HCT116 (cell line): ENCODE measurements at regions not wholly inside any gene's neighbourhood (a gene's known extent, or its start where the extent isn't known, plus 50 kb on each side); places are given as distances from the start of the nearest gene placed in this dataset.

Experiments used
- ATAC-seq: fragments of 200-7000 bp; cut with Tn5 transposase; 2 replicates; pipeline ENCODE4 v1.9.1; 2020; ENCODE audit warnings: mild to moderate bottlenecking, moderate library complexity
- BruUV-seq: library from RNA; stranded (reverse); fragments of 400-500 nt; replicated peaks from 2 replicates; lab custom pipeline; 2021; lab: Mats Ljungman, UMichigan
- CTCF ChIA-PET: fragments of 300-600 bp; sonication (Branson Sonifier 250); formaldehyde crosslinking; loops from one replicate; lab custom pipeline; 2021; ENCODE audit warnings: antibody characterized with exemption; lab: Charles Lee
- POLR2A ChIA-PET: fragments of 300-600, 350-600 bp; sonication (Branson Sonifier 250); formaldehyde crosslinking; loops from one replicate; lab custom pipeline; 2021; ENCODE audit warnings: antibody characterized with exemption; lab: Charles Lee
- RAD21 ChIA-PET, 2 experiments: fragments of 300-600 bp; sonication (Branson Sonifier 250); formaldehyde crosslinking; loops; one replicate each; lab custom pipeline; 2023; ENCODE audit warnings: low total read pairs in 2 of 2; ENCODE audit not compliant: uncharacterized antibody in 2 of 2, unreplicated experiment in 2 of 2, low non-redundant PET in 1 of 2; lab: Charles Lee
- DNase-seq: peaks from one replicate; pipeline ENCODE4 v3.0.0-alpha.2; 2010; ENCODE audit warnings: low read depth, low spot score
- H2AFZ ChIP-seq: fragments of 200-600 bp; shearing (Covaris generic), sonication (generic); 2 replicates; pipeline ENCODE4 v1.6.1; 2017; ENCODE audit warnings: low read depth, mixed run types, mixed read lengths, antibody characterized with exemption, low read length; ENCODE audit not compliant: poor library complexity, severe bottlenecking
- H3K27ac ChIP-seq: 2 replicates; pipeline ENCODE4 v1.5.1; 2012; ENCODE audit warnings: low read depth, low read length
- H3K27me3 ChIP-seq: fragments of 200-600 bp; sonication (generic); 2 replicates; pipeline ENCODE4 v1.6.1; 2016; ENCODE audit warnings: mixed run types, low read length, mixed read lengths; ENCODE audit not compliant: insufficient read depth
- H3K36me3 ChIP-seq, 2 experiments: fragments of 200-500 bp in 1 of 2; fragments of 200-600 bp in 1 of 2; sonication (Bioruptor generic) in 1 of 2; sonication (generic) in 1 of 2; 2 replicates each; pipeline versions ENCODE4 v1.5.1 to v1.6.1; 2014 to 2016; ENCODE audit warnings: low read length in 2 of 2, inconsistent platforms in 1 of 2, mixed read lengths in 1 of 2, mixed run types in 1 of 2; ENCODE audit not compliant: insufficient read depth in 2 of 2, control insufficient read depth in 1 of 2
- H3K4me1 ChIP-seq, 2 experiments: fragments of 200-600 bp in 1 of 2; sonication (generic) in 1 of 2; 2 replicates each; pipeline versions ENCODE4 v1.5.1 to v1.6.1; 2012 to 2017; ENCODE audit warnings: low read length in 2 of 2, inconsistent platforms in 1 of 2, mild to moderate bottlenecking in 1 of 2, mixed read lengths in 1 of 2, mixed run types in 1 of 2, moderate library complexity in 1 of 2; ENCODE audit not compliant: insufficient read depth in 2 of 2, control insufficient read depth in 1 of 2
- H3K4me2 ChIP-seq: fragments of 200-600 bp; sonication (generic); 2 replicates; pipeline ENCODE4 v1.6.1; 2017; ENCODE audit warnings: mixed run types, low read length, mixed read lengths
- H3K4me3 ChIP-seq, 2 experiments: fragments of 200-600 bp in 1 of 2; sonication (generic) in 1 of 2; replicated peaks in 1 of 2; 2 replicates each; pipeline ENCODE4 v1.5.1; 2011 to 2016; ENCODE audit warnings: low read length in 2 of 2, control low read depth in 1 of 2, low read depth in 1 of 2, mild to moderate bottlenecking in 1 of 2, mixed read lengths in 1 of 2, mixed run types in 1 of 2
- H3K79me2 ChIP-seq: fragments of 200-600 bp; sonication (generic); 2 replicates; pipeline ENCODE4 v1.6.1; 2017; ENCODE audit warnings: mild to moderate bottlenecking, mixed run types, low read length, moderate library complexity, mixed read lengths; ENCODE audit not compliant: insufficient read depth
- H3K9ac ChIP-seq: fragments of 200-600 bp; sonication (generic); 2 replicates; pipeline ENCODE4 v1.6.1; 2016; ENCODE audit warnings: low read length, mixed read lengths
- H3K9me2 ChIP-seq: fragments of 200-600 bp; sonication (generic), shearing (Covaris generic); 2 replicates; pipeline ENCODE4 v1.6.1; 2017; ENCODE audit warnings: mixed run types, mild to moderate bottlenecking, moderate library complexity; ENCODE audit not compliant: insufficient read depth
- H3K9me3 ChIP-seq, 2 experiments: fragments of 200-500 bp in 1 of 2; fragments of 200-600 bp in 1 of 2; sonication (Bioruptor generic) in 1 of 2; sonication (generic) in 1 of 2; 2 replicates each; pipeline ENCODE4 v1.6.1; 2014 to 2017; ENCODE audit warnings: low read length in 2 of 2, mixed read lengths in 2 of 2, inconsistent platforms in 1 of 2, low read depth in 1 of 2, mild to moderate bottlenecking in 1 of 2, mixed run types in 1 of 2, moderate library complexity in 1 of 2; ENCODE audit not compliant: control insufficient read depth in 1 of 2, insufficient read depth in 1 of 2
- H4K20me1 ChIP-seq: fragments of 200-600 bp; sonication (generic), shearing (Covaris generic); 2 replicates; pipeline ENCODE4 v1.6.1; 2017; ENCODE audit warnings: mixed run types, mild to moderate bottlenecking, moderate library complexity; ENCODE audit not compliant: insufficient read depth
- CEBPB ChIP-seq: IDR thresholded peaks from 2 replicates; pipeline ENCODE4 v1.6.1; 2012; ENCODE audit warnings: low read depth
- EGR1 ChIP-seq: IDR thresholded peaks from 2 replicates; pipeline ENCODE4 v1.6.1; 2012; ENCODE audit warnings: low read depth
- EZH2 ChIP-seq: fragments of 200-600 bp; sonication (generic); IDR thresholded peaks from 2 replicates; pipeline ENCODE4 v1.6.1; 2017; ENCODE audit warnings: antibody characterized with exemption, mixed run types
- FOSL1 ChIP-seq: IDR thresholded peaks from 2 replicates; pipeline ENCODE4 v1.6.1; 2012; ENCODE audit warnings: low read depth
- JUND ChIP-seq: IDR thresholded peaks from 2 replicates; pipeline ENCODE4 v1.6.1; 2012
- POLR2AphosphoS5 ChIP-seq: IDR thresholded peaks from 2 replicates; pipeline ENCODE4 v1.6.1; 2011; ENCODE audit warnings: mild to moderate bottlenecking, low read depth, low read length, moderate library complexity
- SIN3A ChIP-seq: IDR thresholded peaks from 2 replicates; pipeline ENCODE4 v1.6.1; 2012; ENCODE audit warnings: low read depth
- TCF7L2 ChIP-seq: IDR thresholded peaks from 2 replicates; pipeline ENCODE4 v1.7.0; 2011; ENCODE audit warnings: borderline replicate concordance, inconsistent platforms; ENCODE audit not compliant: insufficient read depth, insufficient read length; ENCODE audit errors: extremely low read depth
- ZNF274 ChIP-seq: fragments of 200-500 bp; sonication (Bioruptor generic); IDR thresholded peaks from 2 replicates; pipeline ENCODE4 v1.6.1; 2014; ENCODE audit warnings: mild to moderate bottlenecking, low read depth, low read length, inconsistent platforms
- intact Hi-C: fragments of 100-400 bp; cut with micrococcal nuclease; formaldehyde crosslinking; loops from 2 replicates; pipeline ENCODE4 v1.10.0; 2022
- TF ChIP-seq, protein P1 (sequence below): IDR thresholded peaks from 2 replicates; pipeline ENCODE4 v1.6.1; 2012; ENCODE audit warnings: low read depth
- TF ChIP-seq, protein P2 (sequence below): IDR thresholded peaks from 2 replicates; pipeline ENCODE4 v1.6.1; 2011; ENCODE audit warnings: mild to moderate bottlenecking, low read length, moderate library complexity; ENCODE audit not compliant: insufficient replicate concordance; ENCODE audit errors: extremely low read depth

DNA sequence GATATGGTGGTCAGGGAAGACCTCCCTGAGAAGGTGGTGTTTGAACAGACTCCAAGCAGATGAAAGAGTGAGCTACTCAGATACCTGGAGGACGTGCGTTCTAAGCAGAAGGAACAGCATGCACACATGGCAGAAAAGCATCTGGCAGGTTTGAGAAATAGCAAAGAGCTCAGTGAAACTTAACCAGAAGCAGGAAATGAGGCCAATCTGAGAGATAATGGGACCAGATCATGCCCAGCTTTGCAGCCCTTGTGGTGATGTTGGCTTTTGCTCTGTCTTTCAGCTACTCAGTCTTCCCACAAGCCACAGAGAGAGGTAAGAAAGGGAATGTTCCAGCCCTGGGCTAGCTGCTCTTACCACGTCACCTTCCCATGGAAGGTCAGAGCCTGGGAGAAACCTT lies 176.3 kb upstream of the GSC start:
- intact Hi-C loops: no loop called here
- Histone ChIP-seq H3K4me2 (no peak overlapping the region), H3K27me3 (0 out of 2 replicates have a peak, but pooled peaks cover 3% of the 10 kb centered on the region), H2AFZ (no peak overlapping the region), H3K9me2 (no peaks in the 10 kb centered on the region), H3K9ac (no peak overlapping the region), H3K4me1 (no peaks in the 10 kb centered on the region), H3K9me3 (no peaks in the 10 kb centered on the region), H3K27ac (no peak overlapping the region), H3K4me3 (no peak overlapping the region), H3K36me3 (no peaks in the 10 kb centered on the region), H3K79me2 (no peaks in the 10 kb centered on the region), H4K20me1 (no peaks in the 10 kb centered on the region)
- ChIA-PET CTCF (no interaction called here), RAD21 (no interaction called here), POLR2A (no interaction called here)
- DNase-seq (no peak), ATAC-seq (no peak)
- BruUV-seq: no TSS peak
- TF ChIP-seq FOSL1: no peak
- TF ChIP-seq TCF7L2: no peak
- no peak for TF ChIP-seq EGR1
- no peak for TF ChIP-seq CEBPB

DNA sequence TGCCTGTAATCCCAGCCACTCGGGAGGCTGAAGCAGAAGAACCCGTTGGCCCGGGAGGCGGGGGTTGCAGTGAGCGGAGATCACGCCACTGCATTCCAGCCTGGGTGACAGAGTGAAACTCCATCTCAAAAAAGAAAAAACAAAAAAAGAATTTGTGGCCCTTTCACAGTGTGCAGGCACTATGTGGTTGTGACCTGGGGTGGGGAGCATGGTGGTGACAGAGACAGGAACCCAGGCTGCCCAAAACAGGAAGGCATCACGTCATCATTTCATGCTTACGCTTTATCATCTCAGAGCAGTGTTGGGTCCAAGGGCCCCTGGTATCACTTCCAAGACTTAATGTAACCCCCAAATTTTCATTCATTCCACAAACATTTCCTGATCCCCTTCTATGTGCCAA lies 175.7 kb upstream of the GSC start:
- Histone ChIP-seq H4K20me1 (no peaks in the 10 kb centered on the region), H3K4me2 (no peak overlapping the region), H3K27ac (no peak overlapping the region), H3K4me3 (no peak overlapping the region), H3K36me3 (no peaks in the 10 kb centered on the region), H3K9ac (no peak overlapping the region), H2AFZ (no peak overlapping the region), H3K9me2 (no peaks in the 10 kb centered on the region), H3K4me1 (no peaks in the 10 kb centered on the region), H3K9me3 (no peaks in the 10 kb centered on the region), H3K79me2 (no peaks in the 10 kb centered on the region), H3K27me3 (0 out of 2 replicates have a peak, but pooled peaks cover 1% of the 10 kb centered on the region)
- DNase-seq (no peak), ATAC-seq (no peak)
- POLR2A ChIA-PET: no interaction called here
- TF ChIP-seq, protein P1, sequence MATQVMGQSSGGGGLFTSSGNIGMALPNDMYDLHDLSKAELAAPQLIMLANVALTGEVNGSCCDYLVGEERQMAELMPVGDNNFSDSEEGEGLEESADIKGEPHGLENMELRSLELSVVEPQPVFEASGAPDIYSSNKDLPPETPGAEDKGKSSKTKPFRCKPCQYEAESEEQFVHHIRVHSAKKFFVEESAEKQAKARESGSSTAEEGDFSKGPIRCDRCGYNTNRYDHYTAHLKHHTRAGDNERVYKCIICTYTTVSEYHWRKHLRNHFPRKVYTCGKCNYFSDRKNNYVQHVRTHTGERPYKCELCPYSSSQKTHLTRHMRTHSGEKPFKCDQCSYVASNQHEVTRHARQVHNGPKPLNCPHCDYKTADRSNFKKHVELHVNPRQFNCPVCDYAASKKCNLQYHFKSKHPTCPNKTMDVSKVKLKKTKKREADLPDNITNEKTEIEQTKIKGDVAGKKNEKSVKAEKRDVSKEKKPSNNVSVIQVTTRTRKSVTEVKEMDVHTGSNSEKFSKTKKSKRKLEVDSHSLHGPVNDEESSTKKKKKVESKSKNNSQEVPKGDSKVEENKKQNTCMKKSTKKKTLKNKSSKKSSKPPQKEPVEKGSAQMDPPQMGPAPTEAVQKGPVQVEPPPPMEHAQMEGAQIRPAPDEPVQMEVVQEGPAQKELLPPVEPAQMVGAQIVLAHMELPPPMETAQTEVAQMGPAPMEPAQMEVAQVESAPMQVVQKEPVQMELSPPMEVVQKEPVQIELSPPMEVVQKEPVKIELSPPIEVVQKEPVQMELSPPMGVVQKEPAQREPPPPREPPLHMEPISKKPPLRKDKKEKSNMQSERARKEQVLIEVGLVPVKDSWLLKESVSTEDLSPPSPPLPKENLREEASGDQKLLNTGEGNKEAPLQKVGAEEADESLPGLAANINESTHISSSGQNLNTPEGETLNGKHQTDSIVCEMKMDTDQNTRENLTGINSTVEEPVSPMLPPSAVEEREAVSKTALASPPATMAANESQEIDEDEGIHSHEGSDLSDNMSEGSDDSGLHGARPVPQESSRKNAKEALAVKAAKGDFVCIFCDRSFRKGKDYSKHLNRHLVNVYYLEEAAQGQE: no peak
- TF ChIP-seq SIN3A: no peak
- no peak for TF ChIP-seq EZH2
- TF ChIP-seq JUND: no peak
- TF ChIP-seq, protein P2, sequence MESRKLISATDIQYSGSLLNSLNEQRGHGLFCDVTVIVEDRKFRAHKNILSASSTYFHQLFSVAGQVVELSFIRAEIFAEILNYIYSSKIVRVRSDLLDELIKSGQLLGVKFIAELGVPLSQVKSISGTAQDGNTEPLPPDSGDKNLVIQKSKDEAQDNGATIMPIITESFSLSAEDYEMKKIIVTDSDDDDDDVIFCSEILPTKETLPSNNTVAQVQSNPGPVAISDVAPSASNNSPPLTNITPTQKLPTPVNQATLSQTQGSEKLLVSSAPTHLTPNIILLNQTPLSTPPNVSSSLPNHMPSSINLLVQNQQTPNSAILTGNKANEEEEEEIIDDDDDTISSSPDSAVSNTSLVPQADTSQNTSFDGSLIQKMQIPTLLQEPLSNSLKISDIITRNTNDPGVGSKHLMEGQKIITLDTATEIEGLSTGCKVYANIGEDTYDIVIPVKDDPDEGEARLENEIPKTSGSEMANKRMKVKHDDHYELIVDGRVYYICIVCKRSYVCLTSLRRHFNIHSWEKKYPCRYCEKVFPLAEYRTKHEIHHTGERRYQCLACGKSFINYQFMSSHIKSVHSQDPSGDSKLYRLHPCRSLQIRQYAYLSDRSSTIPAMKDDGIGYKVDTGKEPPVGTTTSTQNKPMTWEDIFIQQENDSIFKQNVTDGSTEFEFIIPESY: no peak
- TF ChIP-seq POLR2AphosphoS5: no peak
- no peak for TF ChIP-seq ZNF274
- CTCF ChIA-PET: no interaction called here
- RAD21 ChIA-PET: no interaction called here
- intact Hi-C loops: no loop called here
- no TSS peak for BruUV-seq
